Embryonic facial prominence (tissue), 1 donor: ENCODE measurements at regions not wholly inside any gene's neighbourhood (a gene's known extent, or its start where the extent isn't known, plus 50 kb on each side); places are given as distances from the start of the nearest gene placed in this dataset.

Experiments used
- DNase-seq: peaks from one replicate; pipeline ENCODE4 v3.0.0-alpha.2; 2016; ENCODE audit errors: extremely low spot score

GRCh38 chr6:111958534-111958933, 85.3 kb upstream of the FYN start:
- DNase-seq = no peak

GRCh38 chr6:111959766-111960165, 86.5 kb upstream of the FYN start:
- DNase-seq = no peak

GRCh38 chr6:111967131-111967530, 86.8 kb upstream of the CCN6 start:
- no peak for DNase-seq

GRCh38 chr6:111970426-111970825, 83.5 kb upstream of the CCN6 start:
- DNase-seq = no peak

- no peak for DNase-seq
Observed at GRCh38 chr6:111971181-111971841, 82.6 kb upstream of the CCN6 start.

- no peak for DNase-seq
Observed at GRCh38 chr6:111971866-111972532, 81.9 kb upstream of the CCN6 start.

GRCh38 chr6:111972745-111973117, 81.2 kb upstream of the CCN6 start:
- no peak for DNase-seq

GRCh38 chr6:111973118-111973761, 80.7 kb upstream of the CCN6 start:
- peak; percentile 56 for DNase-seq

- no peak for DNase-seq
Observed at GRCh38 chr6:111973927-111974639, 79.8 kb upstream of the CCN6 start.

- no peak for DNase-seq
Observed at GRCh38 chr6:111975466-111975865, 78.4 kb upstream of the CCN6 start.

GRCh38 chr6:111976139-111976538, 77.8 kb upstream of the CCN6 start:
- DNase-seq = no peak

GRCh38 chr6:111978532-111979149, 75.3 kb upstream of the CCN6 start:
- no peak for DNase-seq

- DNase-seq = no peak
Observed at GRCh38 chr6:111979633-111980032, 74.3 kb upstream of the CCN6 start.

GRCh38 chr6:111980143-111980542, 73.8 kb upstream of the CCN6 start:
- no peak for DNase-seq

GRCh38 chr6:111980971-111981840, 72.7 kb upstream of the CCN6 start:
- DNase-seq = no peak

GRCh38 chr6:111982681-111983080, 71.2 kb upstream of the CCN6 start:
- DNase-seq = no peak

GRCh38 chr6:111983193-111983592, 70.7 kb upstream of the CCN6 start:
- no peak for DNase-seq

GRCh38 chr6:111984081-111984480, 69.8 kb upstream of the CCN6 start:
- DNase-seq = no peak

- DNase-seq = no peak
Observed at GRCh38 chr6:111984516-111985201, 69.2 kb upstream of the CCN6 start.

- peak; percentile 60 for DNase-seq
Observed at GRCh38 chr6:111985202-111985731, 68.6 kb upstream of the CCN6 start.
